ENCODE measurements at regions not wholly inside any gene's neighbourhood (a gene's known extent, or its start where the extent isn't known, plus 50 kb on each side); places are given as distances from the start of the nearest gene placed in this dataset.

DNA sequence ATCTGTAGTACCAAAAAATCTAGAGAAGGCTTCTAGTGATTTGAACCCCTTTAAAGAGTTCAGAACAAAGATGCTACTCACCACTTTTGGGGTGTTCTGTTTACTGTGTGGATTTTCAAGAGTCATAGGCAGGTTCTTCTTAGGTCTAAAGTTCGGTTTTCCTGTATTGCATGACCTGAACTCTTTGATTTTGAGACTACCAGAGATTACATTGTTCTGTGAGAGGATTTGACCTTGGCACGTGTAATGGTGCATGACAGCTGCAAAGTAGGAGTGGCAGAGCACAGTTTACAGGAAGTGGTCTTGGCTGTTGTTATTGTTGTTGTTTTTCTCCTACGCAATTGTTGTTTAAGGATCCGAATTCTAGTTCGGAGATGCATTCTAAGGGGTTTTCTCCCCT, 592.7 kb downstream of the EPHA7 start:
- DNase-seq (ENCODE audit: low read depth) = no peak
- no peak overlapping the region for H3K4me3 ChIP-seq (ENCODE audit: low read depth, low read length)
- TF ChIP-seq, protein P1, sequence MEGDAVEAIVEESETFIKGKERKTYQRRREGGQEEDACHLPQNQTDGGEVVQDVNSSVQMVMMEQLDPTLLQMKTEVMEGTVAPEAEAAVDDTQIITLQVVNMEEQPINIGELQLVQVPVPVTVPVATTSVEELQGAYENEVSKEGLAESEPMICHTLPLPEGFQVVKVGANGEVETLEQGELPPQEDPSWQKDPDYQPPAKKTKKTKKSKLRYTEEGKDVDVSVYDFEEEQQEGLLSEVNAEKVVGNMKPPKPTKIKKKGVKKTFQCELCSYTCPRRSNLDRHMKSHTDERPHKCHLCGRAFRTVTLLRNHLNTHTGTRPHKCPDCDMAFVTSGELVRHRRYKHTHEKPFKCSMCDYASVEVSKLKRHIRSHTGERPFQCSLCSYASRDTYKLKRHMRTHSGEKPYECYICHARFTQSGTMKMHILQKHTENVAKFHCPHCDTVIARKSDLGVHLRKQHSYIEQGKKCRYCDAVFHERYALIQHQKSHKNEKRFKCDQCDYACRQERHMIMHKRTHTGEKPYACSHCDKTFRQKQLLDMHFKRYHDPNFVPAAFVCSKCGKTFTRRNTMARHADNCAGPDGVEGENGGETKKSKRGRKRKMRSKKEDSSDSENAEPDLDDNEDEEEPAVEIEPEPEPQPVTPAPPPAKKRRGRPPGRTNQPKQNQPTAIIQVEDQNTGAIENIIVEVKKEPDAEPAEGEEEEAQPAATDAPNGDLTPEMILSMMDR (IDR thresholded peaks at IDR 0.05; ENCODE audit: control insufficient read depth, extremely low read depth, insufficient read depth) = no peak

DNA sequence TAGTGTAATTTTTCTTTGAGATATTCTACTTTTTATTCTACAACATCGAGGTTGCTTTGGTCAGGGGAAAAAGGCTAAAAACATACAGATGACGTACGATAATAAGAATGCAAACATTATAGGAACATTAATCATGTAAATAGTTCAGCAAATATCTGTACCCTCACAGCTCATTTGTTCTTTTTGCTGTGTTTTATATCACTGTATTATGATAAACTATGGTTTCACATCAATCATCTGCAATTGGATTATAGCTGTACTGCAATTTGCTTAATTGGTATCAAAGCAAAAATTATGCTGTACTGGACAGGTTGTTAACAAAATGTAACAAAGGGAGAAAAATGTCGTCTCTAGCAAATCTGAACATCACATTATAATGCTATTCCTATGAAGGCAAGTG, 597.1 kb downstream of the EPHA7 start:
- TF ChIP-seq, protein P1 (IDR thresholded peaks at IDR 0.05; ENCODE audit: control insufficient read depth, extremely low read depth, insufficient read depth) = no peak
- no peak for DNase-seq (ENCODE audit: low read depth)
- no peak overlapping the region for H3K4me3 ChIP-seq (ENCODE audit: low read depth, low read length)

DNA sequence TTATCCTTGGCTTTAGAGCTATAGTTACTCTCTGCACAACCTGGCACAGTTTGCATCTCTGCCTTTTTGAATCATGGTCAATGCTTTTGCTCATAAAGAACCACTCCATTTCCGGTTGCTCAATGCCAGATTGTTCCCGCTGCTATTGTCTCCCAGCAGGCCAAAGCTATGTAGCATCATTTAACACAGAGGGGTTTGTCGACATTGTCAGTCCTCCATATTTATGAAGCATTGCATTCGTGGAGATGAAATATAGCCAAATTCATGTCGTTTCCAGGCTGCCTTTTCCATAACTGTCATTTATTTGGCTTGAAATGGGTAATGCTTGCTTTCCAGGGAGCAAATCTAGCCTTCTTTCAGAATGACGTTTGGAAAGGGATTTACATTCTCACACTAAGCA, 598.8 kb downstream of the EPHA7 start:
- TF ChIP-seq, protein P1 (IDR thresholded peaks at IDR 0.05; ENCODE audit: control insufficient read depth, extremely low read depth, insufficient read depth) = no peak
- no peak overlapping the region for H3K4me3 ChIP-seq (ENCODE audit: low read depth, low read length)
- no peak for DNase-seq (ENCODE audit: low read depth)

DNA sequence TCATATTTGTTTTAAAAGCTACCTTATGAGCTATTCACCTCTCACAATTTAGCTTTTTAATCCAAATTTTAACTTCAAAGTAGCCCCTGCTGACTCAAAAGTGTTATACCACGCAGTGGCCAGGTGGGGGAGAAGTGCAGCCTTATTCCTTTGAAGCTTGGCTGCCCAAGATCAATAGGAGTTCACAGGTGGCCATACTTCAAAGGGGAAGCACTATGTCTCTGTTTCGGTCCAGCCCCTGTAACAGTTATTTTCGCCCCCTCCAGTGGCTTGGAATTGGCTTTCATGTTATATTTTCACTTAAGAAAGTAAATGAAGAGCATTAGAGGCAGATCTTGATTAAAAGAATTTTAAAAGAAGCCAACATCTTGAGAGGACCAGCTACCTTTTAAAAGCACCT, 608.4 kb downstream of the EPHA7 start:
- TF ChIP-seq, protein P1 (IDR thresholded peaks at IDR 0.05; ENCODE audit: control insufficient read depth, extremely low read depth, insufficient read depth) = peak; percentile 72
- no peak overlapping the region for H3K4me3 ChIP-seq (ENCODE audit: low read depth, low read length)
- no peak for DNase-seq (ENCODE audit: low read depth)

DNA sequence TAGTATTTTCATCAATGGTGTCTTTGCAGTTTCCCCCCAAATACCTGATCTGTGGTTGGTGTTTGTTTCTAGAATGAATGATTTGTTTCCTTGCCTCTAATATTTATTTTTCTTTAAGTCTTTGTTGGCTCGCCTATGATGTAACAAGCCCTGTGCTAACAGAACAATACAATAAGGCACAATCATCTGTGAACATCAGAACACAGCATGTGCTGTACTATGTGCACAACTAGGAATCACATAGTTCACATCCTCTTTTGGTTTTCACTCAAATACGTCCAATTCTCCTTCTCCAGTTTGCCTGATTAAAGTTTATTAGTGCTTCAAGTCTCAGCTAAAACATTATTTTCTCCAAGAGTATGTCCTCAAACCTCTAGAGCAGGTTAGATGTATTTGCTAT, 613.1 kb downstream of the EPHA7 start:
- TF ChIP-seq, protein P1 (IDR thresholded peaks at IDR 0.05; ENCODE audit: control insufficient read depth, extremely low read depth, insufficient read depth) = no peak
- no peak overlapping the region for H3K4me3 ChIP-seq (ENCODE audit: low read depth, low read length)
- peak; percentile 50 for DNase-seq (ENCODE audit: low read depth)

DNA sequence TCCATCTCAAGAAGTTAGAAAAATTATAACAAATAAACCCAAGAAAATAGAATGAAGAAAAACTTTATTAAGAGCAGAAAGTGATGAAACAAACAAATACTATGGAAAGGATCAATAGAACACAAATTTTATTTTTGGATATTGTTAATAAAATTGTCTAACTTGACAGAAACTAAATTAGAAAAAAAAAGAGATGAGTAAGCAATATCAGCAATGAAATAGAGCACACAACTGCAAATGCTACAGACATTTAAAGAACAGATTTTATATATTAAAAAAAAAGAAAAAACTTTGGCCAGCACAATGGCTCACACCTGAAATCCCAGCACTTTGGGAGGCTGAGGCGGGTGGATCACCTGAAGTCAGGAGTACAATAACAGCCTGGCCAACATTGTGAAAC, 628.0 kb downstream of the EPHA7 start:
- no peak for DNase-seq (ENCODE audit: low read depth)
- H3K4me3 ChIP-seq (ENCODE audit: low read depth, low read length) = no peak overlapping the region
- TF ChIP-seq, protein P1 (IDR thresholded peaks at IDR 0.05; ENCODE audit: control insufficient read depth, extremely low read depth, insufficient read depth) = no peak

DNA sequence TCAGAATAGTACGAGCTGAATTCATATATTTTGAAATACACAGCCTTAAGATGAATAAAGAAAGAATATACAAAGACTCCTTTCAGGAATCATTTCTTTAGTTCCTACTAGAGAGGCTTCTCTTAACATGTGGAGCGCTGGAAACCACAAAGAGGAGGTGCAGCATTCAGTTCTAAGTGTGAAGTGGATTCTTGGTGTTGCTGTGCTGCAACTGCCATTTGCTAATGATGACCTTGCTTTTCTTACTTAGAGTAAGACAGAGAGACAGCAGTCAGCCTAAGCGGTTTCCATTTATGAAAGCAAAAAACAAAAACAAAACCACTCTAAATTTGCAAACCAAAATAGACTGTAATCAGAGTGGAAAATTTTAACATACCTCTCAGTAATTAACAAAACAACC, 629.0 kb downstream of the EPHA7 start:
- DNase-seq (ENCODE audit: low read depth) = no peak
- H3K4me3 ChIP-seq (ENCODE audit: low read depth, low read length) = no peak overlapping the region
- TF ChIP-seq, protein P1 (IDR thresholded peaks at IDR 0.05; ENCODE audit: control insufficient read depth, extremely low read depth, insufficient read depth) = no peak
